Left lung (tissue), 4 donors: ENCODE measurements at regions not wholly inside any gene's neighbourhood (a gene's known extent, or its start where the extent isn't known, plus 50 kb on each side); places are given as distances from the start of the nearest gene placed in this dataset.

ENCODE experiments used
- ATAC-seq: fragments of 200-7000 bp; cut with Tn5 transposase; one replicate; pipeline ENCODE4 v1.9.1; 2020; ENCODE audit warnings: moderate library complexity
- DNase-seq, 4 donors: peaks; one replicate each; pipeline ENCODE4 v3.0.0-alpha.2; 2013 to 2020
- H3K27ac ChIP-seq, 2 donors: fragments of 200-600 bp; sonication (generic) in 1 of 2; one replicate each; pipeline versions ENCODE4 v1.5.0 to v1.8.0; 2020 to 2021
- H3K27me3 ChIP-seq, 2 donors: fragments of 200-600 bp; sonication (generic) in 1 of 2; one replicate each; pipeline versions ENCODE4 v1.5.0 to v1.8.0; 2020 to 2021
- H3K36me3 ChIP-seq, 2 donors: fragments of 200-600 bp; sonication (generic) in 1 of 2; one replicate each; pipeline versions ENCODE4 v1.5.0 to v1.8.0; 2020 to 2021
- H3K4me1 ChIP-seq, 2 donors: fragments of 200-600 bp; one replicate each; pipeline ENCODE4 v1.8.0; 2021
- H3K4me3 ChIP-seq, 2 donors: fragments of 200-600 bp; sonication (generic) in 1 of 2; one replicate each; pipeline versions ENCODE4 v1.5.0 to v1.8.0; 2020 to 2021; ENCODE audit warnings: mild to moderate bottlenecking in 1 of 2
- H3K9me3 ChIP-seq, 2 donors: fragments of 200-600 bp; sonication (generic) in 1 of 2; one replicate each; pipeline versions ENCODE4 v1.5.0 to v1.8.0; 2020 to 2021
- intact Hi-C, 2 donors: fragments of 100-400 bp; cut with DNase I; formaldehyde crosslinking; loops; one replicate each; pipeline versions ENCODE4 v1.11.2 to v1.14.2; 2022
- TF ChIP-seq, protein P1 (sequence below), 2 donors: fragments of 200-600 bp; sonication (generic) in 1 of 2; IDR thresholded peaks; one replicate each; pipeline versions ENCODE4 v1.5.0 to v1.8.0; 2021; ENCODE audit warnings: antibody characterized with exemption in 2 of 2
- donor health status: DM: no; HTN: yes; CAD: no.
- donor health status: DM: no; HTN: no; CAD: no.

GRCh38 chr4:160894128-160894527 lies 1269.7 kb downstream of the FSTL5 start:
- intact Hi-C loops: no loop called here
- DNase-seq: no peak
- no peak for ATAC-seq
- Histone ChIP-seq H3K4me3 (no peak overlapping the region), H3K4me1 (no peaks in the 10 kb centered on the region), H3K9me3 (no peaks in the 10 kb centered on the region), H3K36me3 (no peaks in the 10 kb centered on the region), H3K27ac (no peak overlapping the region), H3K27me3 (no peaks in the 10 kb centered on the region)
- TF ChIP-seq, protein P1, sequence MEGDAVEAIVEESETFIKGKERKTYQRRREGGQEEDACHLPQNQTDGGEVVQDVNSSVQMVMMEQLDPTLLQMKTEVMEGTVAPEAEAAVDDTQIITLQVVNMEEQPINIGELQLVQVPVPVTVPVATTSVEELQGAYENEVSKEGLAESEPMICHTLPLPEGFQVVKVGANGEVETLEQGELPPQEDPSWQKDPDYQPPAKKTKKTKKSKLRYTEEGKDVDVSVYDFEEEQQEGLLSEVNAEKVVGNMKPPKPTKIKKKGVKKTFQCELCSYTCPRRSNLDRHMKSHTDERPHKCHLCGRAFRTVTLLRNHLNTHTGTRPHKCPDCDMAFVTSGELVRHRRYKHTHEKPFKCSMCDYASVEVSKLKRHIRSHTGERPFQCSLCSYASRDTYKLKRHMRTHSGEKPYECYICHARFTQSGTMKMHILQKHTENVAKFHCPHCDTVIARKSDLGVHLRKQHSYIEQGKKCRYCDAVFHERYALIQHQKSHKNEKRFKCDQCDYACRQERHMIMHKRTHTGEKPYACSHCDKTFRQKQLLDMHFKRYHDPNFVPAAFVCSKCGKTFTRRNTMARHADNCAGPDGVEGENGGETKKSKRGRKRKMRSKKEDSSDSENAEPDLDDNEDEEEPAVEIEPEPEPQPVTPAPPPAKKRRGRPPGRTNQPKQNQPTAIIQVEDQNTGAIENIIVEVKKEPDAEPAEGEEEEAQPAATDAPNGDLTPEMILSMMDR (IDR thresholded peaks at IDR 0.05): no peak

DNA sequence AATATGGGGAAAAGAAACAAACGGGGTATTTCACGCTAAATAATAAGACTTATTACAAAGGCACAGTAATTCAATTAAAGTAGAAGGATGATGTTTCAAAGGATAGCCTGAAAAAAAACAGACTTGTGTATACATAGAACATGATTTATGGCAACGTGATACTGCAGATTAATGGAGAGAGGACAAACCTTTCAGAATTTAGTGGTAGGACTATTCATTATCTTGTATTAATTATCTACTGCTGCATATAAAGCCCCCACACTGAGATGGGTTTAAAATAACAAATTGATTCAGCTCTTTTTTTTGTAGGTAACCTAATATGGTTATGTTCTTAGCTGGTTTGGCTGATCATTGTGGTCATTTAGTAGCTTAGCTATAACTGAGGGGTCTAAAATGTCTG lies 1269.0 kb downstream of the FSTL5 start:
- no peak overlapping the region for H3K4me3 ChIP-seq
- H3K4me1 ChIP-seq: no peaks in the 10 kb centered on the region
- no peaks in the 10 kb centered on the region for H3K27me3 ChIP-seq
- H3K36me3 ChIP-seq: no peaks in the 10 kb centered on the region
- no peak overlapping the region for H3K27ac ChIP-seq
- H3K9me3 ChIP-seq: no peaks in the 10 kb centered on the region
- ATAC-seq (no peak), DNase-seq (no peak)
- intact Hi-C loops: no loop called here
- TF ChIP-seq, protein P1 (IDR thresholded peaks at IDR 0.05): no peak

GRCh38 chr4:160927311-160927710 lies 1236.5 kb downstream of the FSTL5 start:
- TF ChIP-seq, protein P1 (IDR thresholded peaks at IDR 0.05): no peak
- Histone ChIP-seq H3K27me3 (no peaks in the 10 kb centered on the region), H3K36me3 (no peaks in the 10 kb centered on the region), H3K27ac (no peak overlapping the region), H3K4me3 (no peak overlapping the region), H3K4me1 (no peaks in the 10 kb centered on the region), H3K9me3 (no peaks in the 10 kb centered on the region)
- DNase-seq (peak in 1 of 4 donors; percentile 6), ATAC-seq (no peak)
- intact Hi-C loops: no loop called here

GRCh38 chr4:160928482-160928881 lies 1235.3 kb downstream of the FSTL5 start:
- intact Hi-C loops: no loop called here
- ATAC-seq: no peak
- Histone ChIP-seq H3K9me3 (no peaks in the 10 kb centered on the region), H3K4me3 (no peak overlapping the region), H3K27ac (no peak overlapping the region), H3K27me3 (no peaks in the 10 kb centered on the region), H3K4me1 (no peaks in the 10 kb centered on the region), H3K36me3 (no peaks in the 10 kb centered on the region)
- TF ChIP-seq, protein P1 (IDR thresholded peaks at IDR 0.05): no peak
- no peak for DNase-seq

- Histone ChIP-seq H3K36me3 (no peaks in the 10 kb centered on the region), H3K27ac (no peak overlapping the region), H3K9me3 (peaks cover 0 to 7% of the 10 kb centered on the region in 2 donors), H3K4me3 (no peak overlapping the region), H3K4me1 (no peaks in the 10 kb centered on the region), H3K27me3 (no peaks in the 10 kb centered on the region)
- TF ChIP-seq, protein P1 (IDR thresholded peaks at IDR 0.05): no peak
- intact Hi-C loops: no loop called here
- DNase-seq: no peak
- ATAC-seq: no peak
Observed at GRCh38 chr4:160947653-160948052, 1216.1 kb downstream of the FSTL5 start.
